ENCODE measurements at regions not wholly inside any gene's neighbourhood (a gene's known extent, or its start where the extent isn't known, plus 50 kb on each side); places are given as distances from the start of the nearest gene placed in this dataset.

GRCh38 chr2:193701484-193701883, 1506.8 kb upstream of the TMEFF2 start:
- DNase-seq (ENCODE audit: low read depth): no peak

DNA sequence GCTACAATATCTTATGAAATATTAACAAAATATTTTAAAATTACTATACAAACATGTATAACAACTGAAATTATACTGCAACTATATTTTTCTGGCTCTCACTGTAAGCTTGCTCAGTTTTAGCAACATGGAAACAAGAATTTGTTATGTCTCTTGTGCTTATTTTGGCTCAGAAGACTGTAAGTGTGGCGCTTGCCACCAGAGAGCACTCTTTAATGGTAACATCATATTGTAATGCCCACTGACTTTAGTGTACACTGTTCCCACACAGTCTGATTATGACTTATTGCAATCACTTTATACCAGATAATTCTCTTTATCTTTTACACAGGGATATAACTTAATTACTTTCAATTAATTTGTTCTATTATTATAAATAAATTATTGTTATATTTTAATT, 1500.6 kb upstream of the TMEFF2 start:
- peak; percentile 48 for DNase-seq (ENCODE audit: low read depth)

- no peak for DNase-seq (ENCODE audit: low read depth)
These were observed 1499.0 kb upstream of the TMEFF2 start for GRCh38 chr2:193693758-193694157.

DNA sequence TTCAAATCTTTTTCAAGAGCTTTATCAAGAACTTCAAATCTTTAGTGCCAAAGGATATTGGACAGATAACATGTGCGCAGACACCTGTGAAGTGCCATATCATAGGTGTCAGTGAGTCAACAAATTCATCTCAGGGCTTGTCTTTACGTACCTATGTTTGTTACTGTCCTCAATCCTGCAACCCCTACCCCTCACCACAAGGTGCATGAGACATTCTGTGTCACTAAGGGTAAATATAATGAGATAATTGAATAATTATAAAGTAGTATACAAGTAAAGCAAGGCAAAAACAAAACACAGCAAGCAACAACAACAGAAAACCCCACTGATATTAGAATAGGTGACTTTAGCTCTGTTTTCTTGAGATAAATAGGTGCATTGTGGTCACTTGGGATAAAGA, 1495.8 kb upstream of the TMEFF2 start:
- no peak for DNase-seq (ENCODE audit: low read depth)

DNA sequence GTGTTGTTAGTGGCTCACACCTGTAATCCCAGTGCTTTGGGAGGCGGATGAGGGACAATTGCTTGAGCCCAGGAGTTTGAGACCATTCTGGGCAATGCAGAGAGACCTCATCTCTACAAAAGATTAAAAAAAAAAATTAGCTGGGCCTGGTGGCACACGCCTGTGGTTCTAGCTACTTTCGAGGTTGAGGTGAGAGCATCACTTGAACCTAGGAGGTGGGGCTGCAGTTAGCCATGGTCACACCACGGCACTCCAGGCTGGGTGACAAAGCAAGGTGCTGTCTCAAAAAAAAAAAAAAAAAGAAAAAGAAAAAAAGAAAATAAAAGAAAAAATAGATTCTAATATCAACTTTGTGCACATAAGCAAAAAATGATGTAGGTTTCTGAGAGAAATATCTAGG, 1492.5 kb upstream of the TMEFF2 start:
- DNase-seq (ENCODE audit: low read depth): no peak

DNA sequence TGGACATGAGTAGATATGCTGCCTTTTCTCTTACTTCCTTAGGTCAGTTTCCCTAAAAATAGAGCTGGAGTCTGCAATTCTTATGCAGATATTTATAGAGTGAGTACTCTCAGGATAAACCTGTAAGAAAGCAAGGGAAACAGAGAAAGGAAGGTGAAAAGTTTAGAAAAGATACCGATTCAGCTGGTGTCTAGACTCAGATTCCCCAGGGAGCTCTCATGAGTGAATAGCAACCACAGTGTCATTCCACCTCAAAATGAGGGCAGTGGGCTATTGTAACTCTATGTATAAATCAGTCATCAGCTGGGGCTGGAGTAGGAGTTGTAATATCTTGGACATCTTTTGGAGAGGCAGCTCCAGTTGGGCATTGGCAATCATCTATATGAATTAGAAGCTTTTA, 1485.1 kb upstream of the TMEFF2 start:
- DNase-seq (ENCODE audit: low read depth): no peak

GRCh38 chr2:193670478-193670877, 1475.7 kb upstream of the TMEFF2 start:
- DNase-seq (ENCODE audit: low read depth): no peak

DNA sequence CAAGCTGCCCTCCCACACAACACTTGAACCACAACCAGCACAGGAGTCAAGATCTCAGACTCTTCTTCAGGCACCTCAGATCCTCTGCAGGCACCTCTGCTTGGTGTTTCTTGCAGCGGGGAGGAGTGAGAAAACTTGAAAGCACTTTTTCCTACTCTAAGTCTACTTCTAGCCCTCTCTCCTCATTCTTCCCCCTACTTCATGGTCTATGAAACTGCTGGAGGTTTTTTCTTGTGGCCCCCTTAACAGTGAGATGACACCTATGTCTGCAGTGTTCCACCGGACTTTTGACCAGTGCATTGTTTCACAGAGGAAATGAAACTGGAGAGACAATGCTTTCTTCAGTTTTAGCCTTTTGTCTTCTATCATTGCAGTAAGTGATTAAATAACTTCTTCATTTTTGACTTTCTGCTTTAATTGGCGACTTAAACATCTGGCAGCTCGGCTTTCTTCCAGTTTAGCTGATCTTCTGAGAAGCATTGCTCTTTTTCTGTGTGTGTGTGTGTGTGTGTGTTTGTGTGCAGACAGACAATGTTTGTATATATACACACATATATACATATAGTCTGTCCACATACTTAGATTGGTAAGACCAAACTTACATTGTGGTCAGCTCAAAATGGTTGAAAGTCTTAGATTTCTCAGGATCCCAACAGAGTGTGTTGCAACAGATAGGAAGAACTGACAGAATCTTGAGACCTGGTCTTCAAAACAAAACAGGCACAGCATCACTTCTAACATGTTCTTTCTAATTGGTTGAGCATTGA, 1474.0 kb upstream of the TMEFF2 start:
- no peak for DNase-seq (ENCODE audit: low read depth)

- no peak for DNase-seq (ENCODE audit: low read depth)
These were observed 1433.2 kb upstream of the TMEFF2 start for GRCh38 chr2:193627927-193628272.

GRCh38 chr2:193627187-193627926, 1432.6 kb upstream of the TMEFF2 start:
- no peak for DNase-seq (ENCODE audit: low read depth)

DNA sequence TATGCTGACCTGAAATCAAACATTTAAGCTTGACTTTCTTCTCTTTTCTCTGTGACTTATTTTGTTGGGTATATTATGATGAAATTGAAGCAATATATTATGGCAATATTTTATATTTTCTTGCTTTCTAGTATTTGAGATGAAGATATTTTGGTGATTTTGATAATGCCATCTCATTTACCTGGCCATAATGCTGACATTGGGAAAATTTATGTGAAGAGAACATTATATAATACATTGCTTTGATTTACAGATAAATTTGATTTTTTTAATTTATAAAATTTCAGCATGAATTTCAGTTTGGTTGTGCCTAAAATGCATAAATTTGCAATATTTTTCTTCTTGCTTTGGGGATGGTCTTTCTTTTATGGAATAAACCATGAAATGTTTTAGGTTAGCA, 1413.7 kb upstream of the TMEFF2 start:
- DNase-seq (ENCODE audit: low read depth): no peak

GRCh38 chr2:193590831-193591230, 1396.1 kb upstream of the TMEFF2 start:
- DNase-seq (ENCODE audit: low read depth): no peak

DNA sequence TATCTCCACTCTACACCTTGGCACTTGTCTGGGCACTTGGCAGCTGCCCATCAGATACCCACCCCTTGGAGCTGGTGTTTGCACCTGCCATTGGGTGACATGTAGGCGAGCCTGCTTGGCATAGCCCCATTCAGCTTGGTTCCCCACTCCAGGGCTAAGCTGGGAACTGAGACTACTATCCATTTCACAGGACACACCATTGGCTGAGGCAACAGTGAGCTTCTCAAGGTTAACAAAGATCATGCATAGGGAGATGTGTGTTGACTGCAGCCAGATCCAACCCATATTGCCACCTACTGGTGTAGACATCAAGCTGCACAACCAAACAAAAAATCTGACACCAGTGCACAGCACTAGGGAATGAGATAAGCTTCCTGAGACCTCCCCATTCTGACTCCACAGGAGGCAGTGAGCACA, 1389.8 kb upstream of the TMEFF2 start:
- peak; percentile 4 for DNase-seq (ENCODE audit: low read depth)

GRCh38 chr2:193583638-193584400, 1389.1 kb upstream of the TMEFF2 start:
- no peak for DNase-seq (ENCODE audit: low read depth)

GRCh38 chr2:193581807-193582206, 1387.1 kb upstream of the TMEFF2 start:
- DNase-seq (ENCODE audit: low read depth): no peak

GRCh38 chr2:193580176-193580950, 1385.6 kb upstream of the TMEFF2 start:
- no peak for DNase-seq (ENCODE audit: low read depth)

GRCh38 chr2:193566886-193567285, 1372.2 kb upstream of the TMEFF2 start:
- no peak for DNase-seq (ENCODE audit: low read depth)

DNA sequence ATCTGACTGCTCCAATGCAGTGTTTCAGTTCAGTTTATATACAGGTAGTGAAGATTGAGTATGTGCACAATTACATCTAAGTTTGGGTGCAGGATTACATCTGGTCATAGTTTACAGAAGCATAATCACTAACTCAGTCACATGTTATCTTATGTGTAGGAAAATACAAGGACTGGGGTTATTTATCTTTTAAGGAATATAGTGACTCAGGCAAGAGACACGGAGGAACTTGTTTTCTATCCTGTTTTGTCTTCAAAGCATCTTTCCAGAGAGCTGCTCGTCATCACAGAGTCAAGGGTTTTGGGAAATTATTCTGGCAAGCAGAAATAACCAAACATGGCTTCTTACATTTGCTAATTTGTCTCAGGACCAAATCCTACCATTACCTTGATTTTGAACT, 1371.5 kb upstream of the TMEFF2 start:
- DNase-seq (ENCODE audit: low read depth): no peak

DNA sequence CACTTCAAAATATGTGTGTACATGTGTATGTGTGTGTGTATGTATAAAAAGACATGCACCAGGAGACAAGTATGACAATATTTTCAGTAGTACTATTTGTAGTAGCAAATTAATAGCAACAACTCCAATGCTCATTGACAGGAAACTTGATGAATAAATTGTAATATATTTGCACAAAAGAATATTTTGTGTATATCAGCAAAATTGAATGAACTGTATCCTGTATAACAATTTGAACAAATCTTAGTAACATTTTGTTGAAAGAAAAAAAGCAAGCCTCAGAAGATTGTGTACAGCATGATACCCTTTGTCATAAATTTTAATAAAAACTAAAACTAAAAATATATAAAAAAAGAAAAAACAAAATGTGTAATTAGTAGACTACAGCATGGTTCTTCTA, 1367.3 kb upstream of the TMEFF2 start:
- no peak for DNase-seq (ENCODE audit: low read depth)

- no peak for DNase-seq (ENCODE audit: low read depth)
These were observed 1366.3 kb upstream of the TMEFF2 start for GRCh38 chr2:193561054-193561453.

GRCh38 chr2:193556766-193557470, 1362.2 kb upstream of the TMEFF2 start:
- no peak for DNase-seq (ENCODE audit: low read depth)

DNA sequence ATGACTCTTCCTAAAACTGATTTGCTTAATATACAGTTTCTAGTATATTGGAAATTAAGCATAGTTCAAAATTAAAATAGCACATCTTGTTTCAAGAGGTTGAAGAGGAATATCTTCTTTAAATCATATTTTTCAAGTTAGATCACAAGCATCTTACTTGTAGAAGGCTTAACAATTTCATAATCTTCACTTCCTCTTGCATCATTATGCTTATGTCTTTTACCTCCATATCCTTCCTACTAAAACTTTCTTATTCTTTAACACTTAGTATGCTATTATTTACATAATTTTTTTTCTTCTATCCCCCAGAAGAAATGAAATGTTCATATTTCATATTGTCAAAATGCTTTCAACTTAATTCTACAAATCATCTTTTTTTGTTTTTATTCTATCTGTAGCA, 1354.9 kb upstream of the TMEFF2 start:
- DNase-seq (ENCODE audit: low read depth): no peak

Data from fibroblast of the conjunctiva (primary cell).